ENCODE measurements at regions not wholly inside any gene's neighbourhood (a gene's known extent, or its start where the extent isn't known, plus 50 kb on each side); places are given as distances from the start of the nearest gene placed in this dataset.

DNA sequence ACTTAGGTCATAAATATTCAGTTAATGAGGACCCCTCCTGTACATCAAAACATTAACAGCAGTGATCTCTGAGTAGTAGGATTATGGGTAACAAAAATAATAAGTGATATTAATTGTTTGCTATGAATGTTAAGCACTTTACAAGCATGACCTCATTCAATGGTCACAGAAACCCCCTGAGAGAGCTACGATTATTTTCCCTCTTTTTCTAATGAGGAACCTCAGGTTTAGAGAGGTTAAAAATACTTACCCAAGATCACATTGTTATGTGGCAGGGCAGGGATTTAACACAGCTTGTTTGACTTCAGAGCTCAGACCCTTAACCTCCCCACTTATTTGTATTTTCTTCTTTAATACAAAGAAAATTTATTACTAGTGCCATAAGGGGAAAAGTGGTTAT is 228.2 kb downstream of the TBL1XR1 start:
- DNase-seq: no peak

DNA sequence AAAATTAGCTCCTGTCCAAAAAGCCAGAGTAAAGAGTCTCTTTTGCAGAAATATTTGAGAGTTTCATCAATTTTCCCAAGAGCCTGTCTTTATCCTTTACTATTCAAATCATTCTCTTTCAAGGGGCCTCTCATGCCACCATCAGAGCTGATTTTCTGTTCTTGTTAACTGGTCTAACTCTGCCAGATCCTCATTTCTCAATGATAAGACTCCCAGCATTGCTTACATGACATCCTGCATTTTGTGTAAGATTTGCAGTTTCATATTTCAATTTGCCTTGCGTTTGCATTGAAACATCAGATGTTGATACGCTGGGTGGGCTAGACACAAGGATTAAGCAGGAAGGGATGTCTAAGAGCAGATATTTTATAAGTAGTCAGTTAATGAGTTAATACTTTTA is 228.7 kb downstream of the TBL1XR1 start:
- DNase-seq: no peak

DNA sequence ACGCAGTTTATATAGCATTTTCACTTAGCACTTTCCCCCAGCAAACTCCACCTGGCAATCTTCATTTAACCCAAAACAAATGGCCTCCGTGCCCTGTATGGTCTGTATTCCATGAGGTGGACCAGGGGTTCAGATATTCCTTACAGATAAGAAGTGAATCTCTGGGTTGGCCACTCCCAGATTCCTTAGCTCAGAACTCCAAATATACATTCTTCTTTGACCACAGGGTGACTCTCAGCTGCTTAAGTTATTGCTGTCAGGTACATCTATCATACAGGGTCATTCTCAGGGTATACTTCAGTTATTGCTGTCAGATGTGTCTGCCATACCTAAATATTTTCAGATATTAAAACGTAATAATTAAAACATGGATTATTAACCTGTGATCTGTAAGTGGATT is 229.8 kb downstream of the TBL1XR1 start:
- DNase-seq: no peak

DNA sequence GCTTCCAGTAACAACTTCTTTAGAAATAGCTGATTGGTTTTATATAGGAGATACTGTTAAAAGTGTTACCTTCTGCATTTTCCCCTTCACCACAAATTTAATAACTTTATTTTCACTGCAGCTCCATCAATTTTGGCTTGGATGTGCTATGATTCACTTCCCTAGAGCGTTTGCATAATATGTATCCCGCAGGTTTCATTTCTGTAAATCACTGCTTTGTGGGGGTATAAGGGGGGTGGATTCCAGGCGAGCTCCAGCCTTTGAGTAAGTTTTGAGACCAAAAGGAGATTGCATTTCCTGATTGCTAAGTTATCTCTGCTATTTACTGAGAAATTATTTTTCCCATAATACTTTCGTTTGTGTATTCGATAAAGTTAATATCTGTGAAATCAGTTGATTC is 232.6 kb downstream of the TBL1XR1 start:
- no peak for DNase-seq

DNA sequence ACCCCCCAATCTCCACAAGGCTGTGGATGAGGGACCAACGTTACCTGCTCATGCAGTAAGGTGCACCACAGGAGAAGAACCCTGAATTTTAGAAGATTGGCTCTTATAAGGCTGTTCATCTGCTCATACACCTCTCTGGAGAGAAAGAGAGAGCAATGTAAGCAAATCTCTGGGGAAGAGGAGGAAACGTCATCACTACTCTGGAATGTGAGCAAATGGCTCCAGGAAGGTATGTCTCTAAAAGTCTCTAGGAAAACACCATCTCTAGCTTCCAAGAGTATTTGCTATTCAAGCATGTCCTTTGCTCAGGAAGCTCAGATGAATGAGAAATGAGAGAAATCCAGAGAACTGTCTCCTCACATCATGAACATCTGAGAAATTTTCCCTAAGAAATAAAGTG is 235.4 kb downstream of the TBL1XR1 start:
- no peak for DNase-seq

DNA sequence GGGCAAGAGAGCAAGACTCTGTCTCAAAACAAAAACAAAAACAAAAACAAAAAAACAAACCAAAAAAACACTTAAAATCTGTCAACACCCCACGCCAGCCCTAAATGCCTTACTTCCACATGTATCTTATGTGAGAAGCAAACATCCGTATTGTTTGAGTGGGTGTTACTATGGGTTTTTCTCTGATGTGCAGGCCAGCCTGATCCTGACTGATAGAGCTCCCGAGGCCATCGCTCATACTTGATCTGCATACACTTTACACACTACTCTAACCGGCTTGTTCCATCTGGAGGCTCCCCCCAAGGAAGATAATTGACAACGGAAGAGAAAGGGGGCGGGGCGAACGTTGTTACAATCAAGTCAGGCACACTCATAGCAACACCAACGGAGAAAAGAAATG is 237.4 kb downstream of the TBL1XR1 start:
- no peak for DNase-seq

DNA sequence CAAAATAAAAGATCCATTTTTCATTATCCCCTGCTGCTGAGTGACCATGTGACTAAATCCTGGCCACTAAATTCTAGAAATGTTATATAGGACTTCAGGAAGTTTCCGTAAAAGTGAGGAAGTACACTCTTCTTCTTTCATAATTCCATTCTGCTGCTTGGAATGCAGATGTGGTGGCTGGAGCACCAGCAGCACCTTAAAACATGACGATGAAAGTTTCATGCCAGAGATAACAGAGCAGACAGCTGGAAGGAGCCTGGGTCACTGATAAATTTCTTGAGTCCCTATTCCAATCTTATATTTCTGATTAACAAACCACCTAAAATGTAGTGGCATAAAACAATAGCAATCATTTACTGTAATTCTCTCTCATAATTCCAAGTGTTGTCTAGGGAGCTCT is 238.7 kb downstream of the TBL1XR1 start:
- DNase-seq: no peak

DNA sequence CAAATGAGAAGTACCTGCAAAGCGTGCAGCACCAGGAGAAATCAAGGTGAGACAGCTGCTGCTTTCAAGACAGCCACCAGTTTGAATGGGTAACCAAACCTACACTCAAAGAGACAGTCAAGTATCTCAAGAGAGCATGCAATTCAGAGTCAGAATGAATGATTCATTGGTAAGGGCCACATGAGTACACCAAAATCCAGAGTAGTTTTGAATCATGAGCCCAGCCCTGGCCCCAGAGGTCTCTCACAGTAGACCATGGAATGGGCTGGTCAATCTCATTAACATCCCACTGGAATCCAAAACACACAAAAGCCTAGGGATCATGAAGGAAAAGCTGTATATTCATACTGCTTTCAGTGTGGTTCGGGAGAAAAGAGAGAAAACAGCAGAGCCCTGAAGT is 242.8 kb downstream of the TBL1XR1 start:
- DNase-seq: no peak

DNA sequence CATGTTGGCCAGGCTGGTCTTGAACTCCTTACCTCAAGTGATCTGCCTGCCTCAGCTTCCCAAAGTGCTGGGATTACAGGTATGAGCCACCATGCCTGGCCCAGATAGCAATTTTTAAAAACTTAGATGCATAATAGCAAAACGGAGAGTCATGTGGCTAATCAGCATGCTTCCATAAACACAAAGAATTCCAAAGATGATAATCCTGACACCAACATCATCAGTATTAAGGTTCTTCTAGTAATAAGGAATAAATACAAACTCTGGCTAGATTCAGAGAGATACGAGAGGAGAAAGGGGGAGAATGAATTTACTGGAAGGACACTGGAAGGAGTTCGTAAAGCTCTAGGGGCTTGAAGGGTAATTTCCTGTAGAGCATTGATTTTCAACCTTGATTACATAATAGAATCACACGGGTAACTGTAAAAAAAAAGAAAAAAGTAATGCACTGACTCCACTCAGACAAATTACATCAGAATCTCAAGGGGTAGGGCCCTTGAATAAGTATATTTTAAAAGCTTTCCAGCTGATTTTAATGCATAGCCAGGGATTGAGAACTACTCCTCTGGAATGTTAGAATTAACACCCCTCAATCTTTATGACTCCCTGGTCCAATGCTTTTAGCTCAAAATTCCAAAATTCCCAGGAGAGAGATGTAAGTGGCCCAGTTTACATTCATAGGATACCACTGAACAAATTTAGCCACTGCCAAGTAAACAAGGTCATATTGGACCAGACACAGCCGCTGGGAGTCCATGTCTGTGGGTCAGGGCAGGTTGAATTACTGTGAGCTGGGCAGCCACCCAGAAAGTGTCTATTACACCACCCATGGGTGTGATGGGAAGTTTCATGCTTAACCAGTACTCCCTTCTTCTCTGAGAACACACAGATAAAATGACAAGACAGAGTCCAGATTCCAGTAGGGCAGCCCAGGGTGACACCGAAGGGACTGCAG is 243.9 kb downstream of the TBL1XR1 start:
- DNase-seq: no peak

DNA sequence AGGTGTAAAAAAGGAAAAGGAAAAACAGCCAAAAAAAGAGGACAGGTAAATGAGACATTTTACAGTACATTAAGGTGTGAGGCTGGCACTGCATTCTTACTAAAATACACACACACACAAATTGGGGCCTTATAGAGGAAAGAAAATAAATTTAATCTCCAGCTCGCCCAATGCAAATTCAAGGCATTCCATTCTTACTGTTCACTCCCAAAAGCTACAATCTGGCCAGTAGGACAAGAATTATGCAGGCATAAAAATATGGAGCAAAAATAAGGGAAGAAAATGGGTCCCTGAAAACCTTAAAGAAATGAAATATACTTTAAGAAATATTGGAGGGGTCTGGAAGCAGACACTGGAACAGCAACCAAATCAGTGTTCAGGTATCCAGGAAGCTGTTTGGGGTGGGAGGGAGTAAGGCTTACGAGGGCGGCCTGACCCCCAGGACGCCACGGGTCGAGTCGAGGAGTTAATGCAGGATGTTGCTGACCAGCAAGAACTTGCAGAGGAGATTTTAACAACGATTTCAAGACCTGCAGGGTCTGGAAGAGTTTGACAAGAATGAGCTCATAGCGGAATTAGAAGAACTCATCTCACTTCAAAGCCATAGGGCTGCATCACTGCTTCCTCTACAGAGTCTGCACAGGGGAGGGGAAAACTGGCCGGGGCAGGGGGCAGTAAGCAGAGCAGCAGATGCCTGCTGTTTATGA is 245.5 kb downstream of the TBL1XR1 start:
- no peak for DNase-seq

DNA sequence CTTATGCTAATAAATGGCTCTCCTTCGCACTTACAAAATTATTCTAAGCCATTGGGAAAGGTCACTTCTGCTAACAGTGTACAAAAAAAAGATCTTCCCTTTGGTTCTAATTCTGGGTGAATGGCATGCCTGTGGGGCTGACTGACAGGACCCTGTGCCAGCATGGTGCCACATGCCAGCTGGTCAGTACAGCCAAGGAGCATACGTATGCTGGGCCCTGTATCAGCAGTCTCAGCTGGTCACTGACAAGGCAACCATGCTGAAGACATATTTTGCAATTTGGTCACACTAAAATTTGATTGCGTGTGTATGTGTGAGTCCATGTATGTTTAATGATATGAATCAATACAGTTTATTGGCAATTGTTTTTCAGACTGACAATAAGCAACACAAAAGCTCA is 246.1 kb downstream of the TBL1XR1 start:
- DNase-seq: no peak

DNA sequence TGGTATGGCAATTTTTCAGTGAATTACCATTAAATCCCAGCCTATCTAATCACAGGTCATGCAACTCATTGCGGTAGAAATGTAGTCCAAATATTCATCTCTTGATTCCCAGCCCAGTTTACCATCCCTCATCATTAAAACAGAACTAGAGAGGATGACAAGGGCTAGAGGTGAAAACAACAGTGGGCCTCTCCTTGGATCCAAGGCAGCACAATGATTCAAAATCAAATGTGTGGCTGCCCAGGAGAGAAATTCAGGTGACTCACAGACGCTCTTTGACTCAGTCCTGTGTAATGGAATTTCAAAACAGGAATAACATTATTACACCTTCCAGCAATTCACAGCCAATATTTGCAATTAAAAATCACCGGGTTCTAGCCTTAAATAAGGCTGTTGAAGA is 246.5 kb downstream of the TBL1XR1 start:
- DNase-seq: no peak

DNA sequence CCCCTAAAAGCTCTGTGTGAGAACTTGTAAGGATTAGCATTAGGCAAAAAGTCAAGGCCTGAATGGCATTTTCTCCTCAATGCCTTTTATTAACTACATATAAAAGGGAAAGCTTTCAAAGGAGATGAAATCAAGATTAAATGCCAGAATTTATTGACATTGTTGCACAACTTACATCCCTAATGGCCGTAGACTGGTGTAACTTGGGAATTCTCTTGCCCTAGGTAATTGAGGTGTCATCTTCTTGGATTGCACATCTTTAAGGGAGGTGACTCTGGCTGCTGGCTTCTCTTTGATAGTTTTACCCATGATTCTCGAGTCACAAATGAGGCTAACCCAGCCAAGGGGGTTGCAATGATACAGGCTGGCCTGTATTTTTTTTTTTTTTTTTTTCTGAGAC is 249.1 kb downstream of the TBL1XR1 start:
- no peak for DNase-seq

DNA sequence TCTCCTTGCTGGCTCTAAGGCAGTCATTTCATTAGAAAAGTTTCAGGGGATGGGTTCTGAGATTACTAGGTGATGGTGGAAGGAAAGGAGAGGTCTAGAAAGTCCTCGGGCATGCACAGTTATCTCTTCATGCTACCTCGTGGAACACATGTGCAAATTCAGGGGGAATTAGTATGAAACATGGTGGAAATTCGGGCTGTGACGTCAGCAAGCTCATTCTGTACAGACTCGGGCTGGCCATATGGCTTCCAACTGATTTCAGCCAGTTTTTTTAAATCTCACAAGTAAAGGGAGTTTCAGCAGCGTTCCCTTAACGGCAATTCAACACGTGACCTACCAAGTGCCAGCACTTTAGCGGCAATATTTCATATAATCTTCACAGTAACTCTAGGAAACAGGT is 251.1 kb downstream of the TBL1XR1 start:
- DNase-seq: no peak

DNA sequence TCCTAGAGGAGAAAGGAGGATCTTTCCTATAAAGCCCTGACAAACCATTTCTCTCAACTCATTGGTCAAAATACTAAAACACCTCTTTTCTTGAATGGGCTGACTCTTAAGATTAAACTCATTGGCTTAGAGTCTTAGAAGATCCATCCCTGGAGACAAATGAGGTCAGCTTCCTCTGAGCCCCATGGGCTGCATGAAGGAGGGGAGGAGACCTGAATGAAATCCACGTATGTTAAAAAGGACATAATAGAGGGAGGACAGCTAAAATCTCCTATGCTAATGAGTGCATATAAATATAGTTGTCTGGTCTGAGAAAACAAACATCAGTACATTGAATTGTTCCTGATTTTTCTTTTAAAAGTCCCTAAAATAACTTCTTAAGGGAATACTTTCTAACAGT is 255.0 kb downstream of the TBL1XR1 start:
- DNase-seq: no peak

DNA sequence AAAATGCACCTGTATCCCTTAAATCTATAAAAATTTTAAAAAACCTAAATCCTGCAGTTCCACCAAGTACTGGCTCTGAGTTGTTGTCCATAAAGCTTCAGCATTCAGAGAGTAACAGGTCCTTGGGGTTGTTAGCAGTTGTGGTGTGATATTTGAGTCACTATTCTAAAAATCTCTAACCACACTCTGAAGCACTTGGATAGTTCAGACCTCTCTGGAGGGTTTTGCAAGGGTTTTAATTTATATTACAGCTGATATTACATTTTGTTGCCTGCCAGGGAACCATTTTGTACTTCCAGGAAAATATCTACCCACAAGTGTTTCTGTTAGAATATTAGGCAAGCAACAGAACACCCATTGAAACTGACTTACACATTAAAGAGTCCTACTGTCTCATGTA is 255.6 kb downstream of the TBL1XR1 start:
- no peak for DNase-seq

DNA sequence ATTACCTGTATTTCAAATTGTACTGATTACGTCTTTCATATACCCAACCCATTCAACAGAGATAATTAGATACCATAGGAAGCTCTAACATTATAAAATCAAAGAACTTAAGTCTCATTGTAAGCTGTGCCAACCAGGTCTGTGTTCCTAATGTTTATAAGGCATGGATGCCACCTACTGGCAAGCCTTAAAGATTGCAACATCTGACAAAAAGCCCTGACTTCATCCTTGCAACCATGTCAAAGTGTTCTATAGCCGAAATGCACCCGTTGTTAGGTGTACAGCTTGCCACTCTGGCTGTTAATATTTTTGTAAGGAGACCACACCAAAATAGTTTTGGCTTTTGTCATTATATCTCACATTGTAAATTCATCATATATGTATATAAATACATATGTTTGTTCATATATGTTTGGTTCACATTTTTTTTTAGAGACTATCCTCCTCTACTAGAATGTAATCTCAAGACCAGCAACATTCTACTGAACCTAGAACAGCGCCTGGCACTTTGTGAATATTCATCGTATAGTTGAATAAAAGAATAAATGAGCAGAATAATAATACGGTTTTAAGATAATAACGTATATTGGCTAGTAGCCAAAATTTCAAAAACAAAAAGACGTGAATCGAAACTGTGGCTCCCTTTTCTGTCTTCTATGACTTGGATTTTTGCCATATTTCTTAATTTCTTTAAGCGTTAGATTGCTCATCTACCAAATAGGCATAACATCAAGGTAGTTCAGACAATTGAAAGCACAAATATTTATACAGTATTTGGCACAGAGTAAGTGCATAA is 258.1 kb downstream of the TBL1XR1 start:
- peak; percentile 13 for DNase-seq

DNA sequence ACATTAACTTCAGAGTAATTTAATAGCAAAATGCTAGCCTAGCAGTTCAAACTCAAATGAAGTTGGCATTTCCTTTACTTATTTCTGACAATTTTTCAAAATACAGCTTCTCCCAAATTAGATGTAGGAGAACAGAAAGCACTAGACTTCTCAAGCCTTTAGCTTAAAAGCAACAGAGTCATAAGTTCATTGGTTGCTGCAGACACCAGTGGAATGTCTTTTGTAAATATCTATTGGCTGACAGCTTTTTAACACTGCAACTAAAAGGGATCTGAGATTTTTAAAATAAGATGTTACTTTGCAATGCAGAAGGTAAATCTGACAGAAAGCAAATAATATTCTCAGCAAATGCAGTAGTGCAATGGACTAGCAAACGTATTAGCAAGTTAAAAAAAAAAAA is 259.3 kb downstream of the TBL1XR1 start:
- DNase-seq: no peak

DNA sequence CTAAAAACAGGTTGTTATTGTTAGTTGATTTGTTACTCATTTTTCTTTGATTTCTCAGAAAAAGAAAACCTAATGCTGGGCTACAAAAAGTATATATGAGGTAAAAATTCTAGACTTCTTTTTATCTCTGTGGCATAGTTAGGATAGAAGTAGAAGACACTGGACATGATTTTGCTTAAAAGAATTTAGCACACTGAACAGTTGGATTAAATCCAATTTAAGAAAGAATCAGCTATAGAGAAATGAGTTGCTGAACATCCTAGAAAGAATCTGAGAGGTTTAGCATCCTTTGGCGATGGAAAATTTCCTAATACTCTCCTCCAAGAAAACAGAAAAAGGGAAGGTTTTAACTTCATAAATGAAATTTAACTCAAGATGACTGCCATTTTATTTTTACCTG is 259.7 kb downstream of the TBL1XR1 start:
- DNase-seq: no peak

DNA sequence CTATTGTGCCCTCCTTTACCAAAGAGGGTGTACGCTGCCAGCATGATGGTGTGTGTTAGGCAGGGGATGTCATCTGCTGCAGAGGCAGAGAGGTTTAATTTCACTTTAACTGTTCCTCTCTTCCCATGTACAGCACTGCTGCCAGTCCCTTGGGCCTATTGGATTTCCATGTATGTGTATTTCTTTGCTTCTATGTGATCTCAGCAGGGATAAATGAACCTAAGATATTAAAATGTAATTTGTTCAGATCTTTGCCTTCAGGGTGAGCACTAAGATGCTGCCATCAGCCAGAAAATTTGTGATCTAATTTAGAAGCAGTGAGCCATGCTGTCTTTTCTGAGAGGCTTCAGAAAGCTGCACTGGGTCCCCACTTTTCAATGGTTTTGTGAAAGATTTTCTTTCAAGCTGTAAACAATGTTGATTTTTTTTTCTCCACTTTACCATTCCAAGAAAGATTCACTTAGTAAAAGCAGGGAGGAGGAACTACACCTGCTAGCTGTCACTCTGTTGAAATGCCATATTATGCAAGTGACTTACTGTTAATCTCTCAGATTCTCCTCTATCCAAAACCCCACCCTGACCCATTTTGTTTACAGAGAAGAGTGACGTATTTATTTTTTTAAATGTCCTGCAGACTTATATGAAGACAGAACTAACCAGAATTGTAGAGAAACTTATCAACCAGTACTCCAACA is 261.9 kb downstream of the TBL1XR1 start:
- no peak for DNase-seq

DNA sequence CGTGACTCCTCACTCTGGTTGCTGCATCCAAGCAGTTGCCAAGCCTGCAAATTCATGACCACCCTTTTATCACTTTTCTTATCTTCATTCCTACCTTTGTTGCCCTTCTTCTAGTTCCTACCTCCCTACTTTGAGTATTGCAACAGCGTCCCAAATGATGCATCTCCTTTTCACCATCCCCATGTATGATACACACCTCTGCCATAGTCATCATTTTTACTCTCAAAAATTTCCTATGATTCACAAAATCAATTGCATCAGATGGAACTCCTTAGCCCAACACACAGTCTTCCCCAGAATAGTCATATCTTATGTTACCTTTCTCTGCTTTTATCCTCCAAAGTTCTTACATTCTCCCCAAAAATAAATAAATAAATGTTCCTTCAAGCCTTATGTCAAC is 262.6 kb downstream of the TBL1XR1 start:
- no peak for DNase-seq

DNA sequence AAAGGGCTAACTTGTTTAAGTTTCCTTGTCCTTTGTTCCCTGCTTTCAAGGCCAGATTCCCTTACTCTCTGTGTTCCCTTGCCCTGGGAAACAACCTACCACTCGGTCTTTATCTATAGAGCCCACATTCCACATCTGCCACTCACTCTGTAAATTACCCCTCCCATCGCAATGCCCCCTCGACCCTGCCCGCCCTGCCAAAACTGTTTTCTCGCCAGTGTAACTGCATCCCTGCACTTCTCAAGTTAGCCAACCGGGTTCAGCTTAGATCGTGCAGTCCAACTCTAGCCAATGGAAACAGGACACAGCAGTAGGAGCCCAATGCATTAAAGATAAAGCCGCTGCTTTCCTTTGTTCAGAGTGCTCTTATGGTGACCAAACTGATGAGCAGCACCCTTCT is 263.6 kb downstream of the TBL1XR1 start:
- DNase-seq: no peak

DNA sequence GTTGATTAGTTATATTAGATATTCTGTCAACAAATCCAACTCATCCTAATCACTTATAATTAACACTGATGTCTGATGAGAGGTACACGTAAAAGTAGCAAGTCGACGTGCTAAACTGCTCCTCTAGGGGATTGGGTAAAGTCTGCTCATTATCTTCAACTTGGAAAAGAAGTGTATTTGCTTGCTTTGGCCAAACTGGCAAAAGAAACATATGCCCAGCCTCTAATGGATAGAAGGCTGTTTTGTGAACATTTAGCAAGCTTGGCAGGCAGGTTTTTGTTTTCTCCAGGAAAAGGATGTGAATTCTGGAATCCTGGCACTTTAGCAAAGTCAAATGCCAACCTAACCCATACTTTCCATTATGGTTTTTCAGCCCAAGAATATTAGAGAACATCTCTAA is 264.8 kb downstream of the TBL1XR1 start:
- DNase-seq: no peak

Measured in activated naive CD4-positive, alpha-beta T cell treated with anti-CD3 and anti-CD28 coated beads, Interleukin-2, amount 50 U/mL, for 16 hours (primary cell).